B cell (primary cell): ENCODE measurements at regions not wholly inside any gene's neighbourhood (a gene's known extent, or its start where the extent isn't known, plus 50 kb on each side); places are given as distances from the start of the nearest gene placed in this dataset.

Source experiments
- ATAC-seq: fragments of 200-7000 bp; cut with Tn5 transposase; one replicate; pipeline ENCODE4 v1.10.0; 2021; ENCODE audit warnings: low read depth, mild to moderate bottlenecking, moderate number of reproducible peaks, moderate library complexity
- CTCF ChIA-PET: fragments of 350-600 bp; sonication (Branson Sonifier 250); formaldehyde crosslinking; loops from one replicate; lab custom pipeline; 2021; ENCODE audit warnings: antibody characterized with exemption, inconsistent platforms; lab: Charles Lee
- POLR2A ChIA-PET: fragments of 350-600 bp; sonication (Branson Sonifier 250); formaldehyde crosslinking; loops from one replicate; lab custom pipeline; 2021; ENCODE audit warnings: antibody characterized with exemption; lab: Charles Lee
- DNase-seq: peaks from one replicate; pipeline ENCODE4 v3.0.0; 2013
- H2AFZ ChIP-seq: 2 replicates; pipeline ENCODE4 v1.6.1; 2012; ENCODE audit warnings: mild to moderate bottlenecking, low read depth, low read length; ENCODE audit not compliant: insufficient read depth, poor library complexity, severe bottlenecking
- H3K27ac ChIP-seq, 2 donors: 1 replicate in 1 of 2; 2 replicates in 1 of 2; pipeline ENCODE4 v1.5.1; 2012 to 2013; ENCODE audit warnings: low read length in 2 of 2, mild to moderate bottlenecking in 2 of 2, moderate library complexity in 1 of 2
- H3K27me3 ChIP-seq, 4 experiments: fragments of 200-600 bp in 1 of 4; sonication (generic) in 1 of 4; replicated peaks in 1 of 4; 1 replicate in 2 of 4; 2 replicates in 2 of 4; pipeline versions ENCODE4 v1.6.1 to v1.7.0; 2013 to 2016; ENCODE audit warnings: low read length in 3 of 4, mild to moderate bottlenecking in 2 of 4, mixed read lengths in 1 of 4, moderate library complexity in 1 of 4; ENCODE audit not compliant: insufficient read depth in 4 of 4, control insufficient read depth in 3 of 4; ENCODE audit errors: control extremely low read depth in 1 of 4
- H3K36me3 ChIP-seq, 2 experiments: replicated peaks in 1 of 2; 1 replicate in 1 of 2; 2 replicates in 1 of 2; pipeline versions ENCODE4 v1.6.1 to v1.7.1; 2013; ENCODE audit warnings: low read length in 1 of 2; ENCODE audit not compliant: insufficient read depth in 2 of 2, control insufficient read depth in 1 of 2; ENCODE audit errors: control extremely low read depth in 1 of 2, extremely low read depth in 1 of 2
- H3K4me1 ChIP-seq, 2 donors: fragments of 200-600 bp in 1 of 2; sonication (generic) in 1 of 2; 1 replicate in 1 of 2; 2 replicates in 1 of 2; pipeline versions ENCODE4 v1.5.1 to v1.6.1; 2013 to 2017; ENCODE audit warnings: low read length in 2 of 2; ENCODE audit not compliant: control insufficient read depth in 2 of 2, insufficient read depth in 2 of 2
- H3K4me2 ChIP-seq: replicated peaks from 2 replicates; pipeline ENCODE3; 2012; ENCODE audit warnings: mild to moderate bottlenecking, low read depth, low read length; ENCODE audit not compliant: poor library complexity, severe bottlenecking
- H3K4me3 ChIP-seq, 5 experiments: fragments of 200-600 bp in 1 of 5; sonication (generic) in 1 of 5; 1 replicate in 3 of 5; 2 replicates in 2 of 5; pipeline versions ENCODE4 v1.5.1 to v1.7.0; 2011 to 2016; ENCODE audit warnings: low read length in 4 of 5, mild to moderate bottlenecking in 4 of 5, low read depth in 2 of 5, control low read depth in 1 of 5, moderate library complexity in 1 of 5; ENCODE audit not compliant: insufficient read depth in 1 of 5; ENCODE audit errors: control extremely low read depth in 1 of 5, extremely low read depth in 1 of 5
- H3K79me2 ChIP-seq: fragments of 200-600 bp; sonication (generic); one replicate; pipeline ENCODE4 v1.6.0; 2016; ENCODE audit warnings: low read length; ENCODE audit not compliant: control insufficient read depth, insufficient read depth
- H3K9ac ChIP-seq: fragments of 200-600 bp; sonication (generic); 2 replicates; pipeline ENCODE4 v1.6.1; 2017; ENCODE audit warnings: mild to moderate bottlenecking, low read length, moderate library complexity
- H3K9me3 ChIP-seq, 3 donors: one replicate each; pipeline versions ENCODE4 v1.6.1 to v1.7.1; 2013; ENCODE audit warnings: low read length in 2 of 3; ENCODE audit not compliant: control insufficient read depth in 2 of 3, insufficient read depth in 1 of 3; ENCODE audit errors: control extremely low read depth in 1 of 3
- H4K20me1 ChIP-seq: 2 replicates; pipeline ENCODE4 v1.6.0; 2012; ENCODE audit warnings: mild to moderate bottlenecking, low read length; ENCODE audit not compliant: insufficient read depth, control insufficient read depth, poor library complexity, severe bottlenecking
- H3K27ac Mint-ChIP-seq: one replicate; pipeline ENCODE4 v1.8.0; 2021; ENCODE audit warnings: mixed read lengths
- H3K27me3 Mint-ChIP-seq: one replicate; pipeline ENCODE4 v1.8.0; 2021; ENCODE audit warnings: mixed read lengths
- H3K4me1 Mint-ChIP-seq: one replicate; pipeline ENCODE4 v1.8.0; 2021; ENCODE audit warnings: mixed read lengths
- H3K4me3 Mint-ChIP-seq: one replicate; pipeline ENCODE4 v1.8.0; 2021; ENCODE audit warnings: mixed read lengths
- H3K9me3 Mint-ChIP-seq: one replicate; pipeline ENCODE4 v1.8.0; 2022; ENCODE audit warnings: mixed read lengths; ENCODE audit not compliant: insufficient read depth
- CTCF ChIP-seq: fragments of 200-600 bp; IDR thresholded peaks from one replicate; pipeline ENCODE4 v1.8.0; 2022; ENCODE audit warnings: antibody characterized with exemption, mild to moderate bottlenecking
- EZH2 ChIP-seq: IDR thresholded peaks from 2 replicates; pipeline ENCODE4 v1.6.1; 2012; ENCODE audit warnings: borderline replicate concordance, low read depth, mild to moderate bottlenecking, moderate library complexity, low read length; ENCODE audit not compliant: insufficient read depth, poor library complexity, severe bottlenecking
- WGBS: methylation state at CpG from one replicate; pipeline ENCODE4 v1.1.5; 2013; ENCODE audit warnings: missing lambda C conversion rate; ENCODE audit not compliant: insufficient coverage; 5-methylcytosine and 5-hydroxymethylcytosine counted together
- intact Hi-C: fragments of 100-400 bp; cut with micrococcal nuclease; formaldehyde crosslinking; loops from one replicate; pipeline ENCODE4 v1.10.0; 2022

- intact Hi-C loops: no loop called here
- Mint-ChIP-seq H3K27me3 (peaks cover 13% of the 10 kb centered on the region), H3K9me3 (peaks cover 3% of the 10 kb centered on the region), H3K4me3 (no peak overlapping the region), H3K4me1 (no peaks in the 10 kb centered on the region), H3K27ac (no peak overlapping the region)
- Histone ChIP-seq H3K4me2 (no peak overlapping the region), H4K20me1 (no peaks in the 10 kb centered on the region), H3K4me1 (no peaks in the 10 kb centered on the region), H3K27me3 (no peaks in the 10 kb centered on the region), H3K27ac (no peak overlapping the region), H2AFZ (no peak overlapping the region), H3K9ac (no peak overlapping the region), H3K4me3 (no peak overlapping the region), H3K79me2 (no peaks in the 10 kb centered on the region), H3K9me3 (no peaks in the 10 kb centered on the region), H3K36me3 (no peaks in the 10 kb centered on the region)
- ATAC-seq (no peak), DNase-seq (no peak)
- ChIA-PET CTCF (no interaction called here), POLR2A (no interaction called here)
- WGBS: 97% methylated on average over 2 of the region's 8 CpGs
- TF ChIP-seq CTCF: no peak
- TF ChIP-seq EZH2: no peak
Observed at GRCh38 chr13:39215971-39216370, 177.7 kb downstream of the NHLRC3 start.

- H3K4me2 ChIP-seq: no peak overlapping the region
- no peaks in the 10 kb centered on the region for H3K27me3 ChIP-seq
- peaks cover 8% of the 10 kb centered on the region for H3K27me3 Mint-ChIP-seq
- H4K20me1 ChIP-seq: no peaks in the 10 kb centered on the region
- CTCF ChIA-PET: interaction anchor here (0.6 kb wide), 1 partner anchor 167 kb away, joined by 4 read pairs; no protein-coding TSS in a partner anchor
- DNase-seq (no peak), ATAC-seq (no peak)
- no CpG with 5 or more reads among the region's 3 CpGs for WGBS
- H3K4me1 Mint-ChIP-seq: no peaks in the 10 kb centered on the region
- no peak overlapping the region for H2AFZ ChIP-seq
- no peaks in the 10 kb centered on the region for H3K4me1 ChIP-seq
- no peak overlapping the region for H3K27ac Mint-ChIP-seq
- no peaks in the 10 kb centered on the region for H3K36me3 ChIP-seq
- H3K27ac ChIP-seq: no peak overlapping the region
- no peak overlapping the region for H3K9ac ChIP-seq
- no peak overlapping the region for H3K4me3 ChIP-seq
- H3K9me3 ChIP-seq: no peaks in the 10 kb centered on the region
- intact Hi-C loops: no loop called here
- POLR2A ChIA-PET: no interaction called here
- no peak for TF ChIP-seq EZH2
- TF ChIP-seq CTCF: no peak
- H3K4me3 Mint-ChIP-seq: no peak overlapping the region
- no peaks in the 10 kb centered on the region for H3K79me2 ChIP-seq
- peaks cover 3% of the 10 kb centered on the region for H3K9me3 Mint-ChIP-seq
Observed at GRCh38 chr13:39217471-39217870, 179.2 kb downstream of the NHLRC3 start.
